HG02973 (cell line): ENCODE measurements at regions not wholly inside any gene's neighbourhood (a gene's known extent, or its start where the extent isn't known, plus 50 kb on each side); places are given as distances from the start of the nearest gene placed in this dataset.

Experiments
- ATAC-seq: cut with Tn5 transposase; IDR thresholded peaks from one replicate; pipeline ENCODE4 v1.9.1; 2021; ENCODE audit warnings: moderate library complexity; ENCODE audit not compliant: unreplicated experiment

GRCh38 chr12:105912882-105913678, 225.7 kb downstream of the NUAK1 start:
- ATAC-seq = no peak

GRCh38 chr12:105915997-105916759, 222.6 kb downstream of the NUAK1 start:
- no peak for ATAC-seq

GRCh38 chr12:105916760-105917039, 222.1 kb downstream of the NUAK1 start:
- ATAC-seq = no peak

GRCh38 chr12:105920161-105920684, 218.5 kb downstream of the NUAK1 start:
- no peak for ATAC-seq

- no peak for ATAC-seq
Measured at GRCh38 chr12:105921055-105921454, 217.7 kb downstream of the NUAK1 start.

GRCh38 chr12:105921872-105922669, 216.7 kb downstream of the NUAK1 start:
- no peak for ATAC-seq

GRCh38 chr12:105922670-105923102, 216.1 kb downstream of the NUAK1 start:
- ATAC-seq = no peak

GRCh38 chr12:105924526-105925208, 214.1 kb downstream of the NUAK1 start:
- no peak for ATAC-seq

GRCh38 chr12:105927564-105927963, 211.2 kb downstream of the NUAK1 start:
- ATAC-seq = no peak

- no peak for ATAC-seq
Measured at GRCh38 chr12:105928436-105928835, 210.3 kb downstream of the NUAK1 start.

- ATAC-seq = no peak
Measured at GRCh38 chr12:105929192-105929591, 209.6 kb downstream of the NUAK1 start.

- ATAC-seq = no peak
Measured at GRCh38 chr12:105930557-105931503, 207.9 kb downstream of the NUAK1 start.

- ATAC-seq = no peak
Measured at GRCh38 chr12:105931762-105932570, 206.8 kb downstream of the NUAK1 start.

GRCh38 chr12:105933671-105934665, 204.8 kb downstream of the NUAK1 start:
- no peak for ATAC-seq

- no peak for ATAC-seq
Measured at GRCh38 chr12:105935106-105935505, 203.6 kb downstream of the NUAK1 start.

- ATAC-seq = no peak
Measured at GRCh38 chr12:105935981-105936380, 202.8 kb downstream of the NUAK1 start.

- no peak for ATAC-seq
Measured at GRCh38 chr12:105936496-105936895, 202.3 kb downstream of the NUAK1 start.

- no peak for ATAC-seq
Measured at GRCh38 chr12:105937009-105937408, 201.7 kb downstream of the NUAK1 start.
